Stimulated activated CD8-positive, alpha-beta memory T cell treated with anti-CD3 and anti-CD28 coated beads, Interleukin-4, amount 100 ng/mL, for 48 hours (primary cell): ENCODE measurements at regions not wholly inside any gene's neighbourhood (a gene's known extent, or its start where the extent isn't known, plus 50 kb on each side); places are given as distances from the start of the nearest gene placed in this dataset.

Source experiments
- DNase-seq: peaks from one replicate; pipeline ENCODE4 v3.0.0-alpha.2; 2020

DNA sequence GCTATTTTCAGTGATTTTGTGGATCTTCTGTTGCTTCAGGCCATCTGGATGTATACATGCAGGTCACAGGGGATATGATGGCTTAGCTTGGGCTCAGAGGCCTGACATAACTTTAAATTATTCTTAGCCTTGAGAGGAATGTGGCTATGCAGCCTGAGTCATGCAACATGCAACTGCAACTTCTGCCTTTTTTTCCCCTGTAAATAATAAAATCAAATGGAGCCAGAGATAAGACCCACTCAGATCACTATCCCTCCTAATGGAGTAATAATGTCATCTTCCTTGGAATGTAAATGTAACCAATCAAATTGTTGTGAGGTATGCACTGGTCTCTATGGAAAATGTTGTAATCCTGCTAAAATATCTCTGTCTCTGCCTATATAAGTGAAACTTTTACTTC, 54.9 kb downstream of the MAGEB17 start:
- DNase-seq, result no peak

- DNase-seq, result no peak
Observed at GRCh38 chrX:16223385-16223784, 56.1 kb downstream of the MAGEB17 start.

DNA sequence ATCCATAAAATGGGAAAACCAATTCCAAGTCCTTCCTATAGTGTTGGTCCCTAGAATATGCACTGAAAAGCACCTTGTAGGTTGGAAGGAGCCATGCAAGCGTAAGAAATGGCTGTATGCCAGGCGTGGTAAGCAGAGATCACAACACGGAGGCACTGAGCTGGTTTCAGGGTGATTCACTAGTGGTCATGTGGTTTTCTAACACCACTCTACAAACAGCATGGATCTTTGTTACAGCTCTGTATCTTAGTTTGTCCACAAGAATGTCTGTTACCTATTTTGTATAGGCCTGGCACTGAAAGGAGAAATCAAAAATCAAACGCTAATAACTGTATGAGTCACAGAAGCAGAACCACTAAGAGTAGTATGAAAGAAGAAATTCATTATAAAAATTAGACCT, 71.9 kb downstream of the MAGEB17 start:
- peak; percentile 28 for DNase-seq

DNA sequence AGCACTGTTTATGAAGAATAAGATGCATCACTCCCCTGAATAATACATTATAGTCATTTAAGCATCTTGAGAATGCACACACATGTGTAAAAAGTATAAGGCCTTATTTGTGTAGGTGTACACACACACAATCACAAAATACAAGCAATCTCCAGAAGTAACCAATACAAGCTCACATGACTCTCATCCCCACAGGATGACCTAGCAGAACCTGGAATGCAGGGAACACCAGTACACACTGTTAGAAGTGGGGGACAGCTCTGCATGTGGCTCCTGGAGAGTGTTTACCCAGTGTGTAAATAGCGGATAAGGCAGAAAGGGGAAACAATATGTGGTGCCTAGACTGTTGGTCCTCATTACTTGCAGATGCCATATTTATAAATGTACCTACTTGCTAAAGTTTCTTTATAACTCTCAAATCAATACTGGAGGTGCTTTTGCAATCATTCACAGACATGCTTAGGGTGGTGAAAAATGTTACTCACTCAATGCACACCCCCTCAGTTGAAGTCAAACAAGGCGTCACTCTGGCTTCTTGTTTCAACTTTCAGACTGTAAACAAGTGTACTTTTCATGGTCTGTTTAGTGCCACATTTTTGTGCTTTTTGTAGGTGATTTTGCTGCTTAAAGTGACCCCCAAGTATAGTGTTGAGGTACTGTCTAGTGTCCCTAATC, 73.1 kb downstream of the MAGEB17 start:
- DNase-seq, result no peak

- DNase-seq, result no peak
Observed at GRCh38 chrX:16240968-16241367, 73.7 kb downstream of the MAGEB17 start.

- DNase-seq, result no peak
Observed at GRCh38 chrX:16250296-16250695, 83.0 kb downstream of the MAGEB17 start.

- no peak for DNase-seq
Observed at GRCh38 chrX:16251782-16252181, 84.5 kb downstream of the MAGEB17 start.

GRCh38 chrX:16258882-16259281, 91.6 kb downstream of the MAGEB17 start:
- DNase-seq, result no peak

GRCh38 chrX:16267431-16267830, 100.2 kb downstream of the MAGEB17 start:
- no peak for DNase-seq

- DNase-seq, result no peak
Observed at GRCh38 chrX:16268206-16268605, 100.9 kb downstream of the MAGEB17 start.

GRCh38 chrX:16278927-16279326, 111.6 kb downstream of the MAGEB17 start:
- DNase-seq, result no peak

DNA sequence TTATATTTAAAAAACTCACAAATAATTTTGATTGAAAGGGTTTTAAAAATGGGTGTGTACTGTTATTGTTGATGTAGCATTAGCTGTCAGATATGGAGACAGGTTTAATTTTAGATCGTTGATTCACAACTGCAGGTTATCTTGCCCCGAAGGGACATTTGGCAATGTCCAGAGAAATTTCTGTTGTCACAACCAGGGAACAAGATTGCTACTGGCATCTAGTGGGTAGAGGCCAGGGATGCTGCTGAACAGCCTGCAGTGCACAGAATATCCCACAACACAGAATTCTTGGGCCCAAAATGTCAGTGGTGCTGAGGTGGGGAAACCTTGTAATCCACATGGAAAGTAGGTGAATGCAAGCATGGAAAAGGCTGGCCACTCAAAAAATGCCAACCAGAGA, 114.9 kb downstream of the MAGEB17 start:
- DNase-seq, result no peak

- no peak for DNase-seq
Observed at GRCh38 chrX:16284842-16285241, 117.6 kb downstream of the MAGEB17 start.

GRCh38 chrX:16290997-16291396, 123.7 kb downstream of the MAGEB17 start:
- DNase-seq, result no peak

GRCh38 chrX:16300831-16301230, 133.6 kb downstream of the MAGEB17 start:
- DNase-seq, result no peak

GRCh38 chrX:16304751-16305150, 137.5 kb downstream of the MAGEB17 start:
- no peak for DNase-seq

- DNase-seq, result no peak
Observed at GRCh38 chrX:16305187-16305586, 137.9 kb downstream of the MAGEB17 start.

DNA sequence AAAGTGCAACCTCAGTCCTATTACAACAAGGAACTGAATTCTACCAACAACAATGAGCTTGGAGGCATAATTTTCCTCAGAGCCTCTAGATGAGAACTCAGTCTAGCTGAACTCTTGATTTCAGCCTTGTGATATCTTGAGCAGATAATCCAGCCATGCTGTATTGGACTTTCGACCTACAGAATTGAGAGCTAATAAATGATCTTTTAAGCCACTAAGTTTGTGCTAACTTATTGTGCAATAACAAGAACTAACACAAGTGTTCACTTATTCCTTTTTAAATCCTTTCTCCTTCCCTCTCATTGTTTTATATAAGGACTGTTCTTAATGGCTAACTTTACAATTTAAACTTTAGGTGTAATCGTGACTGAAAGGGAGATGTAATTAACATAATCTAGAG, 140.7 kb downstream of the MAGEB17 start:
- DNase-seq, result no peak

DNA sequence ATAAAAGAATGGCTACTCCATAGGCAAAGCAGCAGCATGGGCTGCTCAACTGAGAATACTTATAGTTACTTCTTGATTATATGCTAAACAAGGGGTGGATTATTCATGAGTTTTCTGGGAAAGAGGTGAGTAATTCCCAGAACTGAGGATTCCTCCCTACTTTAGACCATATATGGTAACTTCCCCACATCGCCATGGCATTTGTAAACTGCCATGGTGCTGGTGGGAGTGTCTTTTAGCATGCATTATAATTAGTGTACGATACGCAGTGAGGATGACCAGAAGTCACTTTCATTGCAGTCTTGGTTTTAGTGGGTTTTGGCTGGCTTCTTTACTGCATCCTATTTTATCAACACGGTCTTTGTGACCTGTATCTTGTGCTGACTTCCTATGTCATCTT, 141.5 kb downstream of the MAGEB17 start:
- DNase-seq, result no peak

DNA sequence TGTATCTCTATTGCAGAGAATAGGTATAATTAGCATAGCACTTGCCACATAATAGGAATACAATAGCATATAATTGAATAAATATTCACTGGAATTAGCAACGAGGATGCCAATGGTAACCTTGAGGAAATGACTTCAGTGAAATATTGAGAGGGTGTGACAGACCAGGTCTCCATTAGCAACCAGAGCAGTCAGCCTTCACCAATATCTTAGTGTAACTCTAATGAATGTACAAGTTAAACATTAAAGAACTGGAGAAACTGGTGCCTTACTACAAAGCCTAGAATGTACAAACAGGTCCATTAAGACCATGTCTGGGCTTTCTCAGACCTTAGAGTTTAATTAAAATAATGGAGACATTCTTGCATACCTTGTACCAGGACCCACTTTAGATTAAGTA, 143.0 kb downstream of the MAGEB17 start:
- no peak for DNase-seq

GRCh38 chrX:16311671-16312070, 144.4 kb downstream of the MAGEB17 start:
- no peak for DNase-seq

DNA sequence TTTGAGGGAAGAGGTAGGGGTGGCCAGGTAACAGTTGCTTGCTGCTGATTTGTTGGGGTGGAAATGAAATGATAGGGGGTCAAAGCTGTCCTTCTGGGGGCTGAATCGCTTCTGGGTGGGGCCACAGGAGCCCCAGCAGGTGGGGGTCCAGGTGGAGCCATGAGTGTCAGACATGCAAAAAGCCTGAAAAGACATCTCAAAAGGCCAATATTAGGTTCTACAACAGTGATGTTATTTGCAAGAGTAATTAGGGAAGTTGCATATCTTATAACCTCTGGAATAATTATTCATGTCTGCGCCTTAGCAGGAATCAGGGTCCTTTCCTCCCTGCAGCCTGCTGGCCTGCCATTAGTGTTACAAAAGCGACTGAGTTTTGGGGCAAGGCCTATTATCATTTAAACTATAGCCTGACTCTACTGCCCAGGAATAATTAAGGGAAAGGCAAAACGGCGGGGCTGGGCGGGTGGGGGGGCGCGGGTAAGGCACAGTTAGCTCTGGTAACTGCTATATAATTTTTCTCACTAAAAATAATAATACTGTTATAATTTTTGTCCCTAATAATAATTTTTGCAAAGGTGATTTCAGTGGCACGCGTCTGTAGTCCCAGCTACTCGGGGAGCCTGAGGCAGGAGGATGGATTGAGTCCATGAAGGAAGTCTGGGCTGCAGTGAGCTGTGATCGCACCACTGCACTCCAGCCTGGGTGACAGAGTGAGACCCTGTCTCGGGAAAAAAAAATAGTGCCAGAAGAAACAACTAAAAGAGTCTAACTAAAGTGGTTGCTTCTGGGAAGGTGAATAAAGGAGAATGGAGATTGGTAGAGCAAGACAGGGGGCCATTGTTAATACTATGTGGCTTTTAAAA, 145.7 kb downstream of the MAGEB17 start:
- no peak for DNase-seq

DNA sequence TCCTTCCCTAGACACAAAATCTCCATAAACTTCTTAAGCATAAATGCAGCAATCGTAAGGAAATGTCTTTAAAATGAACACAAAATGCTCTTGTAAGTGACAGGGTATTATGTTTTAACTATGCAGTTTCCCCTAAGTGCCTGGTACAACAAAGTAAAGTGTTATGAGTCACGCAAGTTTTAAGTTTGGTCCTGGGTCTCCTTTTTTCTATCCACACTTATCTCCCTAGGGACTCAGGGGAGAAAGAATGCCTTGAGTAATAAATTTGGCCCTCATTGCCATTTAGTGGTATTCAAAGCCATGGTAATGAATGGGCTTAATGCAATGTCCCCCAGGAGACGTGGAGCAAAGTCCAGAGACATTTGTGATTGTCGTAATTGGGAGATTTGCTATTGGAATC, 149.1 kb downstream of the MAGEB17 start:
- DNase-seq, result no peak

DNA sequence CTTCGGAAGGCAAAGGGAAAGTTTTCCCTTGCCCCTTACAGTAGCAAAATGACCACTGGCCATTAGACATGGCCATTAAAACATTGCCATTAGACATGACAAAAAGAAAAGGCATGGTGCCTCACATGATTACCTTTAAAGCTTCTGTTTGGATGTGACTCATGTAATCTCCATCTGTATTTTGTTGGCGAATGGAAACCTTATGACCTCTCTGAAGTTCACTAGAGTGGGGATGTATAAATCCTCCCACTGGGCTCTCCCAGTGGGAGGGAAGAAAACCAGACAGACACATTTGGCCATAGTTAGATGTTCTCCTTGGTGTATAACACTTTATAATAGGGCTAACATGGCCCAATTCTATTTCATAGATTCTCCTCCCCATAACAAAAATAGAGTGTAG, 152.6 kb downstream of the MAGEB17 start:
- no peak for DNase-seq
